Stimulated activated CD4-positive, alpha-beta T cell treated with anti-CD3 and anti-CD28 coated beads, Interleukin-2, amount 100 ng/mL, for 48 hours (primary cell): ENCODE measurements at regions not wholly inside any gene's neighbourhood (a gene's known extent, or its start where the extent isn't known, plus 50 kb on each side); places are given as distances from the start of the nearest gene placed in this dataset.
"Not testable (repeated sequence)": the region's sequence is repeated elsewhere in the genome, so short reads cannot be mapped to it uniquely, and the experiment has no call there.

Experiments used
- DNase-seq, 2 donors: peaks; one replicate each; pipeline ENCODE4 v3.0.0-alpha.2; 2020

DNA sequence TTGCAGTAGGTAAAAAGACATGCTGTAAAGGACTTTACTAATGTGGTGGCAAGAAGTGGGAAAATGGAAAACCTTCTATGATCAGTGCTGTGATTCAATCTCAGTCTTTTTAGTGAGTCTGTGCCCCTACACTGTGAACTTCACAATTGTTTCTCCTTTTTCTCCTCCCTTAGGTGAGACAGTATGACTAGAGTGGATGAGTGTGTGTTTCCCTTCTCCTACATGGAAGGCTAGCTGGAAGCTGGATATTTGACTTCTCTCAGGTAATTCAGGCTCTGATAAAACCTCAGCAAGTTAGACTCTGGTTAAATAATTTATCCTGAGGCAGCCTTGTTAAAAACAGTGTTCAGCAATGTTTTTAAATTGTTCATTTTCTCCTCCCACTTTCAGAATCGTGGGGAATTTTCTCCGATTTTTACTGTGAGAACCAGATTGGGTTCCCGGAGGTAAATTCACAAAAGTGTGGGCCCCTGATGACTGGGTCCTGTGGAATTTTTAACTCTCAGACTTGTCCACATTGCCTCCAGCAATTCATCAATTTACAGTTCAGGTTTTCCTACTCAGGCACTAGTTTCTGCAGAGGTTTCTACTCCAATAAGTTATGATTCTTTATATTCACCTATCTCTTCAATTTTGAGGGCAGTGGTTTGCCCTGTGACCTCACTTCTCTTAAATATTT, 149.1 kb upstream of the PIK3R1 start:
- no peak for DNase-seq

DNA sequence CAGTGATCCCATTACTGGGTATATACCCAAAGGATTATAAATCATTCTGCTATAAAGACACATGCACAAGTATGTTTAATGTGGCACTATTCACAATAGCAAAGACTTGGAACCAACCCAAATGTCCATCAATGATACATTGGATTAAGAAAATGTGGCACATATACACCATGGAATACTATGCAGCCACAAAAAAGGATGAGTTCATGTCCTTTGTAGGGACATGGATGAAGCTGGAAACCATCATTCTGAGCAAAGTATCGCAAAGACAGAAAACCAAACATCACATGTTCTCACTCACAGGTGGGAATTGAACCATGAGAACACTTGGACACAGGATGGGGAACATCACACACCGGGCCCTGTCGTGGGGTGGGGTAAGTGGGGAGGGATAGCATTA, 150.2 kb upstream of the PIK3R1 start:
- DNase-seq = not testable (repeated sequence)

DNA sequence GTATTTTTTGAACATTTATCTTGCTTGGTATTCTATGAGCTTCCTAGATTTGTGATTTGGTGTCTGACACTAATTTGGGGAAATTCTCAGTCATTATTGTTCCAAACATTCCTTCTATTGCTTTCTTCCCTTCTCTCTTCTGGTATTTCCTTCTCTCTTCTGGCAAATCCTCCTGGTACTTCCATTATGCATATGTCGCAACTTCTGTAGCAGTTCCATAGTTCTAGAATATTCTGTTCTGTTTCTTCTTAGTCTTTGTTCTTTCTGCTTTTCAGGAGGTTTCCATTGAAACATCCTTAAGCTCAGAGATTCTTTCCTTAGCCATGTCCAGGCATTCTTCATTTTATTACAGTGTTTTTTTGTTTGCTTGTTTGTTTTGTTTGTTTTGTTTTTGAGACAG, 155.2 kb upstream of the PIK3R1 start:
- no peak for DNase-seq

DNA sequence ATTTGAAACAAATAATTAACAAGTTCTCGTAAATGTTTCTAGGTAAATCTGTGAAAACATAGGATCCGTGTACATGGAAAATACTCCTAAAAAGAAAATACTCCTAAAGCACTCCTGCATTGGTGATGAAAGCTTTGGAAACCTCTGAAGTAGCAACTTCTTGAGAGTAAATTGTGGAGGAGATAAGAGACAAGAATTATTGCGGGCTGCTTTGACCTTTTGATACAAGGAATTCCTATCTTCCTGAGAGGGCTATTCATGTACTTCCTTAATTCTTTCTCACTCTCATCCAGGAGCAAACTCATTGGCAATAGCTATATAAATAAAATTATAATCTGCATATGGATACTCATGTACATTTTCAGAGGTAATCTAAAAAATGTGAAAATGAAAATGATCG, 158.4 kb upstream of the PIK3R1 start:
- no peak for DNase-seq

DNA sequence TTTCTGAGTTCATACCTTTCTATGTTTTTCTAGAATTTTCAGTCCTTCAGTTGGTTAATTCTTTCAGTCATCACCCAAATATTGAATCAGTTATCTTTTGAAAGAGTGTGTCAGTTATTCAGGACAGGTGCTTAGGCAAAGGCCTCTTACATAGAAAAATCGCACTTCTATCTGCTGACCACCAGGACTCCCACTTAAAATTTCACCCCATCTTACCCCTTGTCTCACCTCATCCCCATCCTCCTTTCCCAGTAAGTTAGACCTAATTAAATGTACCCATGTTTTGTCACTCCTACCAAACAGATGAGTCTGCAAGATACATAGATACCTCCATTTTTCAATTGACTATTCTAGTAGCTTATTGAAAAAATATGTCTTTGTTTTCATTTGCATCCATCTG, 159.9 kb upstream of the PIK3R1 start:
- DNase-seq = no peak

DNA sequence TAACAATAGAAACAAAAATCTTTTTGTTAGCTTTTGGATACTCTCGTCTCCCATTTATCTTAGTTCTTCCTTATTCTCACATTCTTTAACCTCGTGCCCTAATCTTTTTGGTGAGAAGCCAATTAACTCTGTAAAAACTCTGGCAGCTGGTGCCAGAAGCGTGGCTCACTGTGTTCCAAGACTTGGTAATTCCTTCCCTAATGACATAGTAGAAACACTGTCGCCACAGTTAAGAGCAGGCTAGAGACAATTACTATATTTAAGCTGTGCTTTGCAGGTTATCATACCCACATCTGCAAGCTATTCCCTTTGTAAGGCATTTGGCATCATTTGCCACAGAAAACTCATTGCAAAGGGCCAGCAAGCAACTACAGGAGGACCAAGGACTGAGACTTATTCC, 160.9 kb upstream of the PIK3R1 start:
- DNase-seq = no peak

DNA sequence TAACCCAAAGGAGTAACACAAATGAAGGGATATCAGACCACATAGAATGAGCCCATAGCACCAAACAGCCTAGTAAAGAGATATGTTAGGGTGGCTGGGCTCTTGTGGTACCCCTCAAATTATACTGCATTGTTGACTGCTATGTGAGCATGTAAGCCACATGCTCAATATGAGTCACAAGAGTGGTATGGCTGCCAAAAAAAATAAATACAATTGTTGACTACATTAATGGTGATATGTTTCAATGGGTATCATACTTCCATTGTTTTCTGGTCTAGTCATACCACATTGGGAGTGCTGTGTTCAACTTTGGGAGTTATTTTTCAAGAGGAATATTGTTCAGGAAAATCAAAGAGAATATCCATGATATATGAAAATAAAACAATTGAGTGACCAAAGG, 162.4 kb upstream of the PIK3R1 start:
- no peak for DNase-seq

DNA sequence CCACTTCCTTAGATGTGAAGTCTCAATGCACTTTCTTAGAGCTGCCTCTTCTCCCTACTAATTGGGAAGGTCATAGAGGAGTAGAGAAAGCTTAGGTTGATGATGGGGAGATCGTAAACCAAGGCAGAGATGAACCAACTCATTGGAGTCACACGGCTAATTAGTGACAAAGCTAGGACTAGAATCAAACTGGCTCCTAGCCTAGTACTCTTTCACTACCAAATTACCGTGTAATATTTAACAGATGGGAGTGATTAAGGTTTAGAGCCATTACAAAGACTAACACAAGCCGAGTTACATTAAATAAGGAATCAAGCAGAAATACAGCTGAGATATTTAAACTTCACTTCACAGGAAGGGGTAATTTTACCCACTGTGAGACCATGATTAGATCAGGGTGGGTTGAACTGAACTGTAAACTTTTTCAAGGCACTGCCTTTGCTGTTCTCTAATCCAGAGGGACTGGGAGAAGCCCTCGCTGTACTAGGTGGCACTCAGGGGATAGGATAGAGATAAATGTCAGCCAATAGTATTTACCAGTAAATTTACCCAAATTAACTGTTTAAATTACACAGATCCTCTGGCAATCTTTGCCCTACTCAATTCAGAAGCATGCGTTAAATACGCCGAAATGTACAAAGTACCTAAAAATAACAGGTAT, 166.4 kb upstream of the PIK3R1 start:
- DNase-seq = no peak

DNA sequence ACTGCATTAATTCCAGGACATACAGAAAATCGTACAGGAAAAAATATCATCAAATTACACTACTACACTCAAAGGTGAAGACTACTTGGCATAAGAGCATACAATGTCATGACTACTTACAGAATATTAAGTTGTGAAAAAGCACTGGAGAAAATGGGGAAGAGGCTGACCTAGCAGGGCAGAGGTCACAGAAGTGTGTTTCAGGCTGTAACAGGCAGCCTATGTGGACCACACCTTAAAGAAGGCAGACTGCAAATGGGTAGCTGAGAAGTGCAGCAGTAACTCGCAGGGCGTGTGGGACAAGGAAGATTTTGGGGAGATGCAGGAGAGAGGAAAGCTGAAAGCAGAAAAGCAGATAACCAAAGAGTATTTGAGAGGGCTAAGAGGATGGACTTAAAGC, 167.0 kb upstream of the PIK3R1 start:
- DNase-seq = no peak

DNA sequence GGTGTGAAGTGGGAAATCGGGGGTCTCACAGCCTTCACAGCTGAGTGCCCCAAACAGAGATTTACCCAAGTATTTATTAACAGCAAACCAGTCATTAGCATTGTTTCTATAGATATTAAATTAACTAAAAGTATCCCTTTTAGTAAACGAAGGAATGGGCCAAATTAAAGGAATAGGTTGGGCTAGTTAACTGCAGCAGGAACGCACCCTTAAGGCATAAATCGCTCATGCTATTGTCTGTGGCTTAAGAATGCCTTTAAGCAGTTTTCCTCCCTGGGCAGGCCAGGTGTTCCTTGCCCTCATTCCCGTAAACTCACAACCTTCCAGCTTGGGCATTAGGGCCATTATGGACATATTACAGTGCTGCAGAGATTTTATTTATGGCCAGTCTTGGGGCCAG, 167.5 kb upstream of the PIK3R1 start:
- DNase-seq = not testable (repeated sequence)

DNA sequence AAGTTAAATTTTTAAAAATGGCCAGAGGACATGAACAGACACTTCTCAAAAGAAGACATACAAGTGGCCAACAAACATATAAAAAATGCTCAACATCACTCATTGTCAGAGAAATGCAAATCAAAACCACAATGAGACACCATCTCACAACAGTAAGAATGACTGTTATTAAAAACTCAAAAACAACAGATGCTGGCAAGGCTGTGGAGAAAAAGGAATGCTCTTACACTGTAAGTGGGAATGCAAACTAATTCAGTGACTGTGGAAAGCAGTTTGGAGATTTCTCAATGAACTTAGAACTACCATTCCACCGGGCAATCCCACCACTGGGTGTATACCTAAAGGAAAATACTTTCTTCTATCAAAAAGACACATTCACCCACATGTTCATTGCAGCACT, 168.5 kb upstream of the PIK3R1 start:
- no peak for DNase-seq

DNA sequence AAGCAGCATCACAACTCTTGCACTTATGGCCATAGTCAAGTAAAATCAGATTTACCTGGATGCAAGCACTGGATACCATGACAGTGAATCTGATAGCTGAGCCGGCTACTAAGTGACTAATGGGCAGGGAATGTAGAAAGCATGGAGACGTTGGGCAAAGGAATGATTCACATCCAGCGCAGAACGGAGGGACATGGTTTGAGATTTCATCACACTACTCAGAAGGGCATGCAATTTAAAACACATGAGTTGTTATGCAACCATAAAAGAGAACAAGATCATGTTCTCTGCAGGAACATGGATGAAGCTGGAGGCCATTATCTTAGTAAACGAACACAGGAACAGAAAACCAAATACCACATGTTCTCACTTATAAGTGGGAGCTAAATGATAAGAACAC, 169.1 kb upstream of the PIK3R1 start:
- no peak for DNase-seq

DNA sequence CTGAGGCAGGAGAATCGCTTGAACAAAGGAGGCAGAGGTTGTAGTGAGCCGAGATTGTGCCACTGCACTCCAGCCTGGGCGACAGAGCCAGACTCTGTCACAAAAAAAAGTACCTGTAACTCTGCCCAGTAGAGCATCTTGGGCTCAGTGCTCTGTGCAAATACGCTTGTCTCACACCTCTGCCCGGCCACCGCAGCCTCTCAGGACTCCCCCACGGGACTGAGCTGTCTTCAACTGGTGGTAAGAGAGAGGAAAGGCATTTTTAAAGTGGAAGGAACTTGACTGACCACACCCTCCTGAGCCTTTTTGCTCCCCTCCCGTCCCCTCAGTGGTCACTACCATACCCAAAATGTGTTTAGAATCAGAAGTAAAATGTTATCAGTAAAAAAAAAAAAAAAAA, 174.3 kb upstream of the PIK3R1 start:
- no peak for DNase-seq

DNA sequence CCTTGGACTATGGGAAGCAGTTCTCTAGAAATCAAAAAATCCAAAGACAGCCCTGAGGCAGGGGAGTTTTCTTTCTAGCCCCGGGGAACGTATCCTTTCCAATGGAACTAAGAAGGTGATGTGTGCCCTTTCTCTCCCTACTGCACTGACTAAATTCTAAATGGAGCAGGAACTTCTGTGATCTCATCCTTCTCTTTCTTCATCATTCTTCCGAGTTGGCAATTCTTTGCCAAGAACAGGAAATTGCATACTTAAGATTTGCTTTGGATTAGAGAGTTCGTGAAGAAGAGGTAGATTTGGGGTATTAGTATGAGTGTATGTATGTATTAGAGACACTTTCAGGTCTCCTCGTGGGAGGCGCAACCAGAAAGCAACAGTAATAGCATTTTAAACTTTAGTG, 178.0 kb upstream of the PIK3R1 start:
- no peak for DNase-seq

DNA sequence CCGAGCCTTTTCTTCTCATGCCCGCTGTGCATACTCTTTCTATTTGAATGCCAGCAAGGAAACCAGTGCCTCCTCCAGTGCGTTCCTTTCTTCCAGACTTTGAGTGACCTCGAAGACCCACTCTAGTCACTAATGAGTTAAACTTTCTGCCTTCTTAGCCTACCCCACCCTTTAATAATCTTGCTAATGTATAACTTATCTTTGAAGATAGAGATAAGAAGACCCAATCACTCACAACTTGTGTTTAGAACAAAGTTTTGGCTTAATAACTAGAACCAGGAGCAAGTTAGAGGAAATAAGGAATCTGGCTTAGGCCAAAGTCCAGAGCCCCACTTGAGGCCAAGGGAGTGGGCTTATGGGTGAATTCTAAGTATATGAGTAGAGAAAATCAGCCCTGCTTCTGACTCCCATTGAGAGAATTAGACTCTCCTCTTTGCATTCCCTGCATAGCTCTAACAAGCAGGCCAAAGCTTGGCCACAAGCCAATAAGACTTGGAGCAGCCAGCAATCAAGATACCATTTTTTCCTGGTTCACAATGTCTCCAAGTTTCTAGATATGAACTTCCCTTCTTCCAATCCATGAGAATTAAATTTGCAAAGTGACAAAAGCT, 181.5 kb upstream of the PIK3R1 start:
- DNase-seq = no peak

DNA sequence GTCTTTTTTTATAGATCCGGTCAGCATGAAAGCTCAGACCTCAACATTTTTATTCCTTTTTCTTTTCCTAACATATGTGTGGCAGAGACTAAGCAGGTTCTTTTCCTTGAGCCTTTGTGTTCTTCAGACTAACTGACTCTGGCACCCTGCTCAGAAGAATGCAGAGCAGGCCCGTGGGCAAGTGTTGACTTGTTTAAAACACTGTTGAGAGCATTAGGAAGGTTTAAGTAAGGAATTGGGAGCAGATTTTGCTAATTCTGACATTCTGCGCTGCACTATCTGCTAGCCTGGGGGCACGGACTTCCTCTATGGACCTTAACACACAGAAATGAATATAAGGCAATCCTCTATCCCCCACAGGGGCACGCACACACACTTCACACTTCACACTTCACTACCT, 182.5 kb upstream of the PIK3R1 start:
- DNase-seq = no peak

DNA sequence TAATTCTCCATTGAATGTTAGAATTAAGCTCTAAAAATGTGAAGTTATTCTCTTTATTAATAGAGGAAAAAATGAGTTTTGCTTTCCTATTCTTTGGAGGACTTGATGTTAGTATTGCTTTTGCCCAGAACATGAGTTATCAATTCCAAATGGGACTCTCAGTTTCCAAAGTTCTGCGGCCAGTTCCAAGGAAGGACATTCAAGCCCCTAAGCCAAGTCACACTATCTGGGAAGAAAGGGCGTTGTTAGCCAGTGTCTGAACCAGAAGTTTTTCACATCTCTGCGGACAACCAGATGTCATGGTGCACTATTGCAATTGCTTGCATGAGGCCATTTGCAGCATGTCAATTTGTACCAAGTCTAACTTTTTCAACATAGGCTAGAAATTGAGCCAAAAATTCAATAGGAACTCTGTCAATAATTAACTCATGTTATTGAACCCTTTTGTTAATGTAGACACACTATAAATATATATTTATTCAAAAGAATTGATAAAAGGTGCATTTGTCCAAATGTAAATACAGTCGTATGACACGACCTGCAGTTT, 183.3 kb upstream of the PIK3R1 start:
- no peak for DNase-seq

DNA sequence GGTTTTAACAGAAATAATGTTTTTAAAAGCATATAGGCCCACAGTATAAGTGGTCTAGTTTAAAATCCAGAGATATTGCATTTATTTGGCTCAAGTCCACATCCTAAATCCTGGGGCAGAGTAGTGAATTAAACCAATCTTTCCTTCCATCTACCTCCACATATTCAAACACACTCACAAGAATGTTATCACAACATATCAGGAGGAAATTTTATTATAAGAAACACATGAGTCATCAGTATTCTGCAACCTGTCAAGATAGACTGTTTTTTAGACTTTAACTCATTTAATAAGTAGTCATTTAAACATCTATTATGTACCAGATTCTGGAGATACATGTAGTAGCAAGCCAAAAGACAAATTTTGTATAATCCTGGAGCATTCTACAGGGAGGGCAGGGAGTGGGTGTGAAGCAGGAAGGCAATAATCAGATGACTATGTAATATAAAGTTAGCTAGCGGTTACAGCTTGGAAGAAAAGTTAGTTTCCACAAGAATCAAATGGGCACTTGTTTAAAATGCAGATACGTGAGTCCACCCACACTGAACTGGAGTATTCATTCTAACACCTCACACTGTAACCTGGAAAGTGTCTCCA, 187.3 kb upstream of the PIK3R1 start:
- DNase-seq = no peak

DNA sequence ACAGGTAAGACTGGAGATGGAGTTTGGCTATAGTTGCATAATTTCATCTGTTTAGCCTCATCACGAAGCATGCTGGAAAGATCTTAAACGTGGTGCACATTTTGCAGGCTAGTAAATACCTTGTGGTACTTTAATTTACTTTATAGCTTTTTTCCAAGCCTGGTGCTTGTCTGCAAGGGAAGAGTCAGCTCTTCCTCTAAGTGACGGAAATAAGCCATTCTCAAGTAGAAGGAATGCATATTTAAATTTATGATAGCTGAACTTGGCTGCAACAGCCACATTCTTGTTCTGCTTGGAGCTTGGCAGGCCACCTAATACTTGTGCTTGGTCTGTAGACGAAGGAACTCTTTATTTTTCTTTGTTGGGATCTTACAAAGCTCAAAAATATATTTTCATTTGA, 188.0 kb upstream of the PIK3R1 start:
- no peak for DNase-seq

DNA sequence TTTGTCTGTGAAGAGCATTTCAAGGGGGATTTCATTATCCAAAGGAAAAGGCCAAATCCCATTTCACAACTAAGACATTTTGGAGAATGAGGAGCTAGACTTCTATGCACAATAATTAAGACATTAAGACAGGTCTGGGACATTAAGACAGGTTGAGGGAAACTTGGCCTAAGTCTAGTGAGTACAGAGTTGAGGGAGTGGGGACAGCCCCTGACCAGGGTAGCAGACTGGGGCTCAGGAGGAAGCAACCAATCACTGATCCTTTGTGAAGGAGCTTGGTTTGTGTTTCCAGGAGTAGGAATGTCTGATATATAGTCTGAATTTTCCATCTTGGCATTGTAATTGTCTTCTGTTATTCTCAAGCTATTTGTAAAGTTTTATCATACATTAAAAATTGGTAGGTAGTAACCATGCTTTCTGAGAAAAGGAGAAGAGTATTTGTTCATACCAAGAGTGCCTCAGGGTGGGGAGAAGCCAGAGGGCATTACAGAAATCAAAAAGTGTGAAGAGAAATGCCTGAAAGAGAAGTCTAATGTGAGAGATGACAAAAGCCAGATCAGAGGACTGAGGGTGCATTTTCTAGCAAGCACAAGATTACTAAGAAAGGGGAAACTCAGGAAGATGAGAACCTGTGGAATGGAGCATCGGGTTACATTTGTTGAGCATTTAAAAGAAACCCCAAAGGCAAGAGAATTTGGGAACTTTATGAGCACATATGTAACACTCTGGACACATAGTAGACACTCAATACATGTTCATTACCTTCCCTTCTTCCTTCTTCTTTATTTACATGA, 189.3 kb upstream of the PIK3R1 start:
- no peak for DNase-seq

DNA sequence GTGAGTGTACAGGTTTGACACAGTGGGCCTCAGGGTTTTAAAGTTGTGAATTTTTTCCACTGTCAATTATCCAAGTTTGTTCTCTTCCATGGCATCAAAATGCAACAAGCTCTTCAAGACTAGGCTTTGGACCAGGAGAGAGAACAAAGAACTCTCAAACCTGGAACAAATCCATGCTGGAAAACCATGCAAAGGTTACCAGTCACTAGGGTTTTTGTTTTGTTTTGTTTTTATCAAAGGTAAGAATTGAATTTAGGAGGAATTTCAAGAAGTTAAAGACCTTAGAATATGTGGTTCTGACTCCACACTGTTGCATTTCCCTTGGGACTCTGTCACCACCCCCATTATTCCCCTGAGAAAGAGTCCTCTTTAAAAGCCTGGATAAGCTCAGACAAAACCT, 191.1 kb upstream of the PIK3R1 start:
- DNase-seq = no peak

DNA sequence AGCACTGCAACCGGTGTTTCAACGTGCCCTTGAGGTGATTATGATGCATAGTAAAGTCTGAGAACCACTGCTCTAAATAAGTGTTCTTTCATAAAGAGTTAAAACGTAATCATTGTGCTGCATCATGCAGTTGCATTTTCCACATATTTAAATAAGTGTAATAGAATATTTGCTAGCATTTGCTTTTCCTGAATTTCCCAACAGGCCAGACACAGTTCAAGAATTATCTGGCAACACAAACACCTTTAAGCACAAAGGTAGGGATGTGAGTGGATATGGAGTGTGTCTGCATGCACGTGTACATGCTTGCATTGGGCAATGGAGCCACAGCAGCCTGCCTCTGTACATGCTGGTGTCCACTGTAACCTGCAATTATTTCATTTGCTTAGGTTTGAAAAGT, 193.6 kb upstream of the PIK3R1 start:
- no peak for DNase-seq

DNA sequence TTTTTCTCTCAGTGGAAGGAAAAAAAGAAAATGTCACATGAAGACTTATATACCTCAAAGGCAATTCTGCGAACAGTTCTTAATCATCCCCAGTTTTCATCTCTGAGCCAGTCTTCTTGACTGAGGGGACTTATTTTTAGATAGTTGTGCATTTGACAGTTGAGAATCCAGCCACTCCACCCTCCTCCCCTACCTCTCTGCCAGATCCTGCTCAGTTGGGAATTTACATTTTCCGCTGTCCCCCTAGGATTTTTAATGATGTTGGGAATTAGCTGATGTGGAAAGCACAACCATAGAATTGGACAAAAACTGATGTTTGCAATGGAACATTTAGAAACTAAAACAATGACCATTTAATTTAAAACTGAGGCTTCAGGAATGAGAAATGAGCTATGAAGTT, 194.3 kb upstream of the PIK3R1 start:
- DNase-seq = no peak
